Astrocyte of the cerebellum (primary cell): ENCODE measurements at regions not wholly inside any gene's neighbourhood (a gene's known extent, or its start where the extent isn't known, plus 50 kb on each side); places are given as distances from the start of the nearest gene placed in this dataset.
A peak's percentile ranks its signal among the peaks of the same experiment; 100 is the strongest.

ENCODE experiments used
- DNase-seq: peaks from one replicate; pipeline ENCODE4 v3.0.0-alpha.2; 2011; ENCODE audit warnings: low read depth
- H3K4me3 ChIP-seq: 2 replicates; pipeline ENCODE4 v1.5.1; 2011; ENCODE audit warnings: mild to moderate bottlenecking, low read depth, low read length, moderate library complexity
- in situ Hi-C: cut with HindIII; loops from 2 replicates; pipeline ENCODE4 v1.10.0; 2017; ENCODE audit warnings: low sequenced_read_pairs
- TF ChIP-seq, protein P1 (sequence below): IDR thresholded peaks from 2 replicates; pipeline ENCODE4 v1.5.1; 2012; ENCODE audit warnings: low read length, low read depth, moderate library complexity, mild to moderate bottlenecking; ENCODE audit errors: missing control alignments

DNA sequence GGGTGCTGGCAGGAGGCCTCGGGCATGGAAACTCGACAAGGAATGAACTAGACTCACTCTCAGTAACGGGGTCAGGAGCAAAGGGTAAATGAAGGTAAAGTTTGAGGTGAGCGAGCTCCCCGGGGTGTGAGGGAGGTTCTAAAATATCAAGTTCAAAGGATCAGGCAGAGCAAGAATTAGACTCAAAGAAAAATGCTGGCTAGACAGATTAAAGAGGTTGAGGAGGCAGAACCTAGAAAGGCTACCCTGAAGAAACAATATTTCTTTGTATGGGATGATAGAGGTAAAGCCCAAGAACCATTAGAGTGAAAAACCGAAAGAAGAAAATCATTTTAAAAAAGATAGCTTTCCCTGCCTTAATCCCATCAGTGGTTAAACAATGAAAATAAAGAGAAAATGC, 386.7 kb upstream of the MEF2C start:
- TF ChIP-seq, protein P1, sequence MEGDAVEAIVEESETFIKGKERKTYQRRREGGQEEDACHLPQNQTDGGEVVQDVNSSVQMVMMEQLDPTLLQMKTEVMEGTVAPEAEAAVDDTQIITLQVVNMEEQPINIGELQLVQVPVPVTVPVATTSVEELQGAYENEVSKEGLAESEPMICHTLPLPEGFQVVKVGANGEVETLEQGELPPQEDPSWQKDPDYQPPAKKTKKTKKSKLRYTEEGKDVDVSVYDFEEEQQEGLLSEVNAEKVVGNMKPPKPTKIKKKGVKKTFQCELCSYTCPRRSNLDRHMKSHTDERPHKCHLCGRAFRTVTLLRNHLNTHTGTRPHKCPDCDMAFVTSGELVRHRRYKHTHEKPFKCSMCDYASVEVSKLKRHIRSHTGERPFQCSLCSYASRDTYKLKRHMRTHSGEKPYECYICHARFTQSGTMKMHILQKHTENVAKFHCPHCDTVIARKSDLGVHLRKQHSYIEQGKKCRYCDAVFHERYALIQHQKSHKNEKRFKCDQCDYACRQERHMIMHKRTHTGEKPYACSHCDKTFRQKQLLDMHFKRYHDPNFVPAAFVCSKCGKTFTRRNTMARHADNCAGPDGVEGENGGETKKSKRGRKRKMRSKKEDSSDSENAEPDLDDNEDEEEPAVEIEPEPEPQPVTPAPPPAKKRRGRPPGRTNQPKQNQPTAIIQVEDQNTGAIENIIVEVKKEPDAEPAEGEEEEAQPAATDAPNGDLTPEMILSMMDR: no peak
- H3K4me3 ChIP-seq: no peak overlapping the region
- in situ Hi-C loops: no loop called here
- no peak for DNase-seq

GRCh38 chr5:89268460-89268859, 385.5 kb upstream of the MEF2C start:
- no peak for DNase-seq
- TF ChIP-seq, protein P1: no peak
- H3K4me3 ChIP-seq: no peak overlapping the region
- in situ Hi-C loops: no loop called here

GRCh38 chr5:89267788-89268187, 384.8 kb upstream of the MEF2C start:
- no peak for DNase-seq
- in situ Hi-C loops: no loop called here
- no peak overlapping the region for H3K4me3 ChIP-seq
- TF ChIP-seq, protein P1: no peak

GRCh38 chr5:89265511-89266179, 382.7 kb upstream of the MEF2C start:
- TF ChIP-seq, protein P1: no peak
- in situ Hi-C loops: no loop called here
- no peak overlapping the region for H3K4me3 ChIP-seq
- DNase-seq: peak; percentile 60

DNA sequence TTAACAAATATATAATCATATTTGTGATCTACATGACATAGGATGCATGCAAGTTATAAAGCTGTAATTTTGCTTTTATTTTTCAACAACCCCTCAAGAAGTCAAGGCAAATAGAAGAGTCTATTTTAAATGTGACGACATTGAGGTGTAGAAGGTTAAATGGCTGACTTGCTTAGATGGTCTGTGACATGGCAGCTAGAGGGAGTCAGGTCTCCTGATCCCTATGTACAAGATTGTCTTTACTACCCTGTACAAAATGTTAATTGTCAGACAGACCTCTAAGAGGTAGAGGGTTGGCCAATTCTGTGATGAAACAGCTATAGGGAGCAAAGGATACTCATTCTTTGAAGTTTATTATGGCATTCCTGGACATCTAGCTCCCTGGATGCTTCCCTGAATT, 380.9 kb upstream of the MEF2C start:
- no peak overlapping the region for H3K4me3 ChIP-seq
- DNase-seq: no peak
- in situ Hi-C loops: no loop called here
- TF ChIP-seq, protein P1: no peak

GRCh38 chr5:89262030-89262429, 379.0 kb upstream of the MEF2C start:
- H3K4me3 ChIP-seq: no peak overlapping the region
- no peak for DNase-seq
- in situ Hi-C loops: no loop called here
- TF ChIP-seq, protein P1: no peak

DNA sequence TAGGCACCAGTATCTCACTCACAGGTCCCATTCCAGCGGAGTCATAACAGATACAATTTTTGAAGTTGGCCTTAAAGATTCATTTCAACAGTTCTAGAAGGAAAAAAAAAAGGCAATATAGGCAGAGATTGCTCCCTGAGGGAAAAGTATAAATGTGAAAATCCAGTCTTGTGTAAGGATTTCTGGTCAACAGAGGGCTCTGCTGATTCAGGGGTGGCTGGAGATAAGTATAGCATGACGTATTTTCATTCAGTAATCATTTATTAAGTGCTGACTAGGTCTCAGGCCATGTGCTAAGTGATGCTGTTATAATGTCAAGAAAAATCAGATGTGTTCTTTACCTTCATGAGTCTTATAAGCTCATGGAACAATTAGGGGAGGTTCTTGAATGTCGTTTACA, 377.3 kb upstream of the MEF2C start:
- in situ Hi-C loops: no loop called here
- no peak for DNase-seq
- TF ChIP-seq, protein P1: no peak
- no peak overlapping the region for H3K4me3 ChIP-seq
